K562 (cell line): ENCODE measurements at regions not wholly inside any gene's neighbourhood (a gene's known extent, or its start where the extent isn't known, plus 50 kb on each side); places are given as distances from the start of the nearest gene placed in this dataset.

Source experiments
- ARHGAP35 ChIP-seq: fragments of 450-650 bp; IDR thresholded peaks from 2 replicates; pipeline ENCODE4 v1.6.1; 2018; ENCODE audit not compliant: partially characterized antibody
- C11orf30 ChIP-seq: fragments of 450-650 bp; IDR thresholded peaks from 2 replicates; pipeline ENCODE4 v1.6.1; 2016; ENCODE audit warnings: low read depth, mild to moderate bottlenecking
- CBFA2T2 ChIP-seq: fragments of 450-650 bp; conservative IDR thresholded peaks from 2 replicates; pipeline ENCODE4 v1.6.1; 2017; ENCODE audit warnings: mild to moderate bottlenecking
- CBX1 ChIP-seq: sonication (generic); IDR thresholded peaks from 2 replicates; pipeline ENCODE4 v1.6.1; 2016; ENCODE audit warnings: antibody characterized with exemption, low read depth, mild to moderate bottlenecking
- DACH1 ChIP-seq: fragments of 450-650 bp; IDR thresholded peaks from 2 replicates; pipeline ENCODE4 v1.6.1; 2018; ENCODE audit not compliant: partially characterized antibody
- DPF2 ChIP-seq: fragments of 450-650 bp; IDR thresholded peaks from 2 replicates; pipeline ENCODE4 v1.6.1; 2016
- ESRRA ChIP-seq: fragments of 450-650 bp; IDR thresholded peaks from 2 replicates; pipeline ENCODE4 v1.6.1; 2014; ENCODE audit warnings: low read depth, mild to moderate bottlenecking, moderate library complexity, borderline replicate concordance
- HDAC1 ChIP-seq, 2 experiments: fragments of 450-650 bp; IDR thresholded peaks; 2 replicates each; pipeline ENCODE4 v1.6.1; 2016 to 2017; ENCODE audit warnings: inconsistent platforms in 1 of 2, mild to moderate bottlenecking in 1 of 2, moderate library complexity in 1 of 2
- MBD1 ChIP-seq: fragments of 250-450 bp; sonication (Bioruptor Pico); IDR thresholded peaks from 2 replicates; pipeline ENCODE4 v1.8.0; 2022; ENCODE audit warnings: inconsistent platforms
- MBD2 ChIP-seq: sonication (generic); IDR thresholded peaks from 2 replicates; pipeline ENCODE4 v1.6.1; 2016; ENCODE audit warnings: low read depth, borderline replicate concordance
- MCM5 ChIP-seq: fragments of 450-650 bp; IDR thresholded peaks from 2 replicates; pipeline ENCODE4 v1.6.1; 2016; ENCODE audit warnings: low read depth
- MEIS2 ChIP-seq: fragments of 450-650 bp; IDR thresholded peaks from 2 replicates; pipeline ENCODE4 v1.6.1; 2014; ENCODE audit warnings: mild to moderate bottlenecking; ENCODE audit not compliant: partially characterized antibody
- NCOR1 ChIP-seq: fragments of 450-650 bp; IDR thresholded peaks from 2 replicates; pipeline ENCODE4 v1.6.1; 2016; ENCODE audit warnings: mild to moderate bottlenecking, moderate library complexity
- NR2C2 ChIP-seq, 2 experiments: fragments of 200-800 bp in 1 of 2; sonication (Bioruptor generic) in 1 of 2; sonication (generic) in 1 of 2; formaldehyde crosslinking in 1 of 2; IDR thresholded peaks; 2 replicates each; pipeline versions ENCODE4 v1.6.1 to v1.8.0; 2016 to 2022; ENCODE audit warnings: mild to moderate bottlenecking in 1 of 2, missing compliant biosample characterization in 1 of 2, missing genetic modification characterization in 1 of 2, missing genetic modification reagents in 1 of 2
- NR2F6 ChIP-seq: fragments of 450-650 bp; formaldehyde crosslinking; IDR thresholded peaks from 2 replicates; pipeline ENCODE4 v1.4.0; 2020; ENCODE audit warnings: mild to moderate bottlenecking
- RAD51 ChIP-seq: fragments of 450-650 bp; IDR thresholded peaks from 2 replicates; pipeline ENCODE4 v1.7.1; 2016; ENCODE audit warnings: low read depth, mild to moderate bottlenecking, borderline replicate concordance
- SIRT6 ChIP-seq: IDR thresholded peaks from one replicate; pipeline ENCODE4 v1.6.1; 2012; ENCODE audit warnings: low read depth, mild to moderate bottlenecking, control low read depth, inconsistent platforms, low read length, moderate library complexity
- SMARCE1 ChIP-seq: fragments of 450-650 bp; IDR thresholded peaks from 2 replicates; pipeline ENCODE4 v1.7.1; 2016; ENCODE audit warnings: mild to moderate bottlenecking
- TAF7 ChIP-seq: fragments of 450-650 bp; IDR thresholded peaks from 2 replicates; pipeline ENCODE4 v1.6.1; 2016; ENCODE audit warnings: missing genetic modification characterization, missing compliant biosample characterization
- TAF9B ChIP-seq: fragments of 450-650 bp; IDR thresholded peaks from 2 replicates; pipeline ENCODE4 v1.6.1; 2018; ENCODE audit warnings: mild to moderate bottlenecking; ENCODE audit not compliant: partially characterized antibody
- TEAD1 ChIP-seq, 2 experiments: fragments of 450-650 bp in 1 of 2; sonication (generic) in 1 of 2; formaldehyde crosslinking; IDR thresholded peaks; 2 replicates each; pipeline versions ENCODE4 v1.4.0 to v1.8.0; 2020 to 2022; ENCODE audit warnings: mild to moderate bottlenecking in 2 of 2, missing genetic modification reagents in 1 of 2
- XRCC3 ChIP-seq: fragments of 450-650 bp; IDR thresholded peaks from 2 replicates; pipeline ENCODE4 v1.6.1; 2017; ENCODE audit warnings: mild to moderate bottlenecking, moderate library complexity
- ZKSCAN8 ChIP-seq: fragments of 200-800 bp; sonication (Bioruptor generic); IDR thresholded peaks from 2 replicates; pipeline ENCODE4 v1.6.1; 2016; ENCODE audit warnings: missing genetic modification characterization, missing compliant biosample characterization
- ZNF165 ChIP-seq: fragments of 250-450 bp; sonication (Bioruptor Pico); IDR thresholded peaks from 2 replicates; pipeline ENCODE4 v1.4.0; 2020; ENCODE audit warnings: borderline replicate concordance
- ZNF76 ChIP-seq: fragments of 250-450 bp; sonication (Bioruptor Pico); IDR thresholded peaks from 2 replicates; pipeline ENCODE4 v1.4.0; 2020; ENCODE audit warnings: mild to moderate bottlenecking, moderate library complexity, borderline replicate concordance
- TF ChIP-seq, protein P1 (sequence below): fragments of 450-650 bp; IDR thresholded peaks from 2 replicates; pipeline ENCODE4 v1.6.1; 2016

DNA sequence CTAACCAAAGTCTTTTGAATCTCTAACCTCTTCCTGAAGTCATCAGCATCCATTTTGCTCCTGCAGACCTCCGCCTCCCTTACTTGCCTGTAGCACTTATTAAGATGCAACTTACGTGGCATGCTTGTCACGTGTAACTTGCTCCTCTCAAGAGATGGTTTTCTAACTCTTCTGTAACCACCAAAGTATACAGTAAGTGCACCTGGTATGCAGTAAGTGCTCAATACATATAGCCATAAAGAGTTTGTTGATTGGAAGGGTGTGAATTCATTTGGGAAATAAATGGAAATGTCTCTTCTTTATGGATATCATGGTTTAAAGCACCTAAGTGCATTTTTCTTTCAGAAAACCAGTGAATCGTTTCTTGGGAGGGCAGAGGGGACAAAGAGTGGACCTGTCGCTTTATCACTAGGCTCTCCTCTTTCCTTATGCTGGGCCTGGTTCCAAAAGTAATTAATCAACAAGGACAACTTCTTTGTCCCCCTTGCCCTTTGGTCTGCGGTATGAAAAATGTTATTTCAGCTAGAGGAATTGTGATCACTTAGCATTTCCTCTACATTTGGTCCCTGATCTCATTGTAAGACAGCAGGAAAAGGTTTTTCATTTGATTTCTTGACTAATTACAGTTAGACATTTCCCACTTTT, 370.0 kb upstream of the SPRED2 start (continued):
- no peak for TF ChIP-seq NR2C2 (CRISPR knock-in tag; IDR thresholded peaks at IDR 0.05)
- TF ChIP-seq NR2C2 (tag; IDR thresholded peaks at IDR 0.05), result 0 out of 2 replicates have a peak, but pooled peaks have one; percentile 37
- 0 out of 2 replicates have a peak, but pooled peaks have one; percentile 17 for TF ChIP-seq C11orf30
- no peak for TF ChIP-seq MBD1
- TF ChIP-seq RAD51, result no peak
- TF ChIP-seq ZNF76 (CRISPR knock-in tag), result no peak
- no peak for TF ChIP-seq HDAC1 (IDR thresholded peaks at IDR 0.05)
- TF ChIP-seq TEAD1 (CRISPR knock-in tag; IDR thresholded peaks at IDR 0.05), result 0 out of 4 replicates have a peak, but pooled peaks of 1 of the 2 experiments have one; percentile 43
- TF ChIP-seq TAF9B, result peak; percentile 31
- TF ChIP-seq MBD2, result no peak
- TF ChIP-seq MCM5, result no peak
- no peak for TF ChIP-seq CBX1
- TF ChIP-seq NCOR1, result peak; percentile 39
- no peak for TF ChIP-seq NR2F6 (CRISPR knock-in tag)
- peak; percentile 100 for TF ChIP-seq MEIS2
- TF ChIP-seq, protein P1, sequence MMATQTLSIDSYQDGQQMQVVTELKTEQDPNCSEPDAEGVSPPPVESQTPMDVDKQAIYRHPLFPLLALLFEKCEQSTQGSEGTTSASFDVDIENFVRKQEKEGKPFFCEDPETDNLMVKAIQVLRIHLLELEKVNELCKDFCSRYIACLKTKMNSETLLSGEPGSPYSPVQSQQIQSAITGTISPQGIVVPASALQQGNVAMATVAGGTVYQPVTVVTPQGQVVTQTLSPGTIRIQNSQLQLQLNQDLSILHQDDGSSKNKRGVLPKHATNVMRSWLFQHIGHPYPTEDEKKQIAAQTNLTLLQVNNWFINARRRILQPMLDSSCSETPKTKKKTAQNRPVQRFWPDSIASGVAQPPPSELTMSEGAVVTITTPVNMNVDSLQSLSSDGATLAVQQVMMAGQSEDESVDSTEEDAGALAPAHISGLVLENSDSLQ, result peak; percentile 92
- TF ChIP-seq TAF7 (tag), result no peak
- no peak for TF ChIP-seq DACH1
- no peak for TF ChIP-seq SIRT6
- peak; percentile 96 for TF ChIP-seq ZKSCAN8 (CRISPR knock-in tag)
- TF ChIP-seq SMARCE1, result peak; percentile 56
- TF ChIP-seq ZNF165 (CRISPR knock-in tag), result no peak
- peak; percentile 64; the same call in 1 of the 2 replicates for TF ChIP-seq ESRRA
- TF ChIP-seq CBFA2T2, result peak; percentile 22; the same call in 1 of the 2 replicates
- TF ChIP-seq ARHGAP35, result no peak
- peak; percentile 72 for TF ChIP-seq DPF2
- TF ChIP-seq XRCC3, result no peak
